Cardiac muscle cell (in vitro differentiated cells and primary cell): ENCODE measurements at regions not wholly inside any gene's neighbourhood (a gene's known extent, or its start where the extent isn't known, plus 50 kb on each side); places are given as distances from the start of the nearest gene placed in this dataset.

ENCODE experiments used
- DNase-seq, 2 donors: peaks; one replicate each; pipeline versions ENCODE4 v3.0.0 to v3.0.0-alpha.2; 2010 to 2017; ENCODE audit warnings: low read depth in 1 of 2, low spot score in 1 of 2
- H3K27ac ChIP-seq: fragments of 200-600 bp; sonication (generic); 2 replicates; pipeline ENCODE4 v1.5.1; 2016
- H3K27me3 ChIP-seq: fragments of 200-600 bp; sonication (generic); 2 replicates; pipeline ENCODE4 v1.6.0; 2016; ENCODE audit warnings: control low read depth
- H3K36me3 ChIP-seq: fragments of 200-600 bp; sonication (generic); 2 replicates; pipeline ENCODE4 v1.5.1; 2016; ENCODE audit warnings: control low read depth
- H3K4me1 ChIP-seq: fragments of 200-600 bp; sonication (generic); 2 replicates; pipeline ENCODE4 v1.8.1; 2017; ENCODE audit warnings: low read depth, mild to moderate bottlenecking, mixed run types
- H3K4me3 ChIP-seq: fragments of 200-600 bp; sonication (generic); 2 replicates; pipeline ENCODE4 v1.5.1; 2016; ENCODE audit warnings: mild to moderate bottlenecking
- H3K9me3 ChIP-seq: fragments of 200-600 bp; sonication (generic); 2 replicates; pipeline ENCODE4 v1.5.1; 2017; ENCODE audit warnings: low read depth, mild to moderate bottlenecking, control low read depth
- CTCF ChIP-seq: IDR thresholded peaks from 2 replicates; pipeline ENCODE4 v1.5.1; 2012; ENCODE audit warnings: low read depth, mild to moderate bottlenecking, low read length

- no peaks in the 10 kb centered on the region for H3K27me3 ChIP-seq
- no peaks in the 10 kb centered on the region for H3K36me3 ChIP-seq
- H3K27ac ChIP-seq, result no peak overlapping the region
- H3K4me1 ChIP-seq, result peaks cover 7% of the 10 kb centered on the region
- H3K9me3 ChIP-seq, result no peaks in the 10 kb centered on the region
- DNase-seq, result no peak
- H3K4me3 ChIP-seq, result no peak overlapping the region
- TF ChIP-seq CTCF, result no peak
These were observed 403.2 kb upstream of the SEL1L start for GRCh38 chr14:81936902-81937301.

- Histone ChIP-seq H3K27ac (no peak overlapping the region), H3K9me3 (no peaks in the 10 kb centered on the region), H3K27me3 (no peaks in the 10 kb centered on the region), H3K4me3 (no peak overlapping the region), H3K36me3 (no peaks in the 10 kb centered on the region), H3K4me1 (peaks cover 7% of the 10 kb centered on the region)
- no peak for TF ChIP-seq CTCF
- no peak for DNase-seq
These were observed 404.7 kb upstream of the SEL1L start for GRCh38 chr14:81938341-81938740.

GRCh38 chr14:81940651-81941050 lies 407.0 kb upstream of the SEL1L start:
- peaks cover 7% of the 10 kb centered on the region for H3K4me1 ChIP-seq
- no peaks in the 10 kb centered on the region for H3K36me3 ChIP-seq
- no peak overlapping the region for H3K4me3 ChIP-seq
- H3K27ac ChIP-seq, result no peak overlapping the region
- no peaks in the 10 kb centered on the region for H3K9me3 ChIP-seq
- H3K27me3 ChIP-seq, result no peaks in the 10 kb centered on the region
- DNase-seq, result no peak
- no peak for TF ChIP-seq CTCF

GRCh38 chr14:81942071-81942470 lies 408.4 kb upstream of the SEL1L start:
- H3K4me1 ChIP-seq, result peaks cover 7% of the 10 kb centered on the region
- DNase-seq, result no peak
- no peak overlapping the region for H3K27ac ChIP-seq
- H3K9me3 ChIP-seq, result no peaks in the 10 kb centered on the region
- H3K4me3 ChIP-seq, result no peak overlapping the region
- H3K36me3 ChIP-seq, result no peaks in the 10 kb centered on the region
- no peaks in the 10 kb centered on the region for H3K27me3 ChIP-seq
- TF ChIP-seq CTCF, result no peak

GRCh38 chr14:81946375-81946774 lies 412.7 kb upstream of the SEL1L start:
- Histone ChIP-seq H3K27me3 (no peaks in the 10 kb centered on the region), H3K36me3 (no peaks in the 10 kb centered on the region), H3K4me3 (no peak overlapping the region), H3K4me1 (no peaks in the 10 kb centered on the region), H3K9me3 (no peaks in the 10 kb centered on the region), H3K27ac (no peak overlapping the region)
- no peak for TF ChIP-seq CTCF
- peak in 1 of 2 donors; percentile 30 for DNase-seq
